DMS 273 (cell line): ENCODE measurements at regions not wholly inside any gene's neighbourhood (a gene's known extent, or its start where the extent isn't known, plus 50 kb on each side); places are given as distances from the start of the nearest gene placed in this dataset.

ENCODE experiments used
- DNase-seq: peaks from one replicate; lab custom pipeline; 2025; ENCODE audit not compliant: unreplicated experiment; lab: John Stamatoyannopoulos, UW

DNA sequence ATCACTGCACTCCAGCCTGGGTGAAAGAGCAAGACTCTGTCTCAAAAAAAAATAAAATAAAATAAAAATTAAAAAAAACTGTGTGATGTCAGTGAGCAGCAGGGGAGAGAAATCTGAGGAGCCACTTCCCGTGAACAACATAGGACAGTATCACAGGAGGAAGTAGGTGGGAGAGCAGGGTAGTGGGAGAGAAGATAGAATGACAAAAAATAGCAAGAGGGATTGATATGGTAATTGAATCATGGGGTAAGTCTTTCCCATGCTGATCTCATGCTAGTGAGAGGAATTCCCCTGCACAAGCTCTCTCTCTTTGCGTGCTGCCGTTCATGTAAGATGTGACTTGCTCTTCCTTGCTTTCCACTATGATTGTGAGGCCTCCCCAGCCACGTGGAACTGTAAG, 81.6 kb upstream of the PBX1 start:
- DNase-seq: no peak

- no peak for DNase-seq
Observed at GRCh38 chr1:164479242-164479641, 79.7 kb upstream of the PBX1 start.

DNA sequence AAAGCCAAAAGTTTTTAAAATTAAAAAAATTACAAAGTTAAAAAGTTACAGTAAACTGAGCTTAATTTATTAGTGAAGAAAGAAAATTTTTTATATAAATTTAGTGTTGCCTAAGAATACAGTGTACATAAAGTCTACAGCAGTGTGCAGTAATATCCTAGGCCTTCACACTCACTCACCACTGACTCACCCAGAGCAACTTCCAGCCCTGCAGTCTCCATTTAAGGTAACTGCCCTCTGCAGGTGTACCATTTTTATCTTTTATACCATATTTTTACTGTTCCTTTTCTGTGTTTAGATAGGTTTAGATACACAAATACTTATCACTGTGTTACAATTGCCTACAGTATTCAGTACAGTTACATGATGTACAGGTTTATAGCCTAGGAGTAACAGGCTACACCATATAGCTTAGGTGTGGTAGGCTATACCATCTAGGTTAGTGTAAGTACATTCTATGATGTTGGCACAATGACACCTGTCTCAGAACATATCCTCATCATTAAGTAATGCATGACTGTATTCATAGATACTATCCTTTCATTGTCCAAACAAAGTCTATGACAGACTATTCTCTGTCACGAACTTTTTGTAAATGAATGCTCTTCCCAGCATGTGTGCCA, 78.6 kb upstream of the PBX1 start:
- DNase-seq: no peak

DNA sequence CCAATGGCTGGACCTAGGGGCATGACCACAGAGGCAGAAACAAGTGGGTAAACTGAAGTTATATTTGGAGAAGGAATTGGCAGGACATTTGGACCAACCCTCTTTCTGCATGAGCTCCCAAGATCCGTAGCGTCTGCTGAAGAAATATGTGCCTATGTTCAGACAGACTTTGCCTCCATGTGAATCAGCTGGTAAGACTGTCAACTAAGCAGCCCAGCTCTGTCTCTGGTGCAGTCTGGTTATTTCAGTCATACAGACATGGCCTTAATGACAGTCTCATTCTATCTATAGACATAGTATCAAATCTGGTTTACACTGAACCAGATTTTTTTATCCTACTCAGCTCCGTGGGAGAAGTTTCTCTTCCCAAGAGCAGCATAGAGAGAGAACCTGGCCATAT, 63.1 kb upstream of the PBX1 start:
- no peak for DNase-seq

- DNase-seq: no peak
Observed at GRCh38 chr1:164498792-164499191, 60.2 kb upstream of the PBX1 start.

GRCh38 chr1:164504749-164505148, 54.2 kb upstream of the PBX1 start:
- no peak for DNase-seq
